ENCODE measurements at regions not wholly inside any gene's neighbourhood (a gene's known extent, or its start where the extent isn't known, plus 50 kb on each side); places are given as distances from the start of the nearest gene placed in this dataset.
"Not testable (repeated sequence)": the region's sequence is repeated elsewhere in the genome, so short reads cannot be mapped to it uniquely, and the experiment has no call there.

- DNase-seq (ENCODE audit: low spot score): no peak
Observed at GRCh38 chr9:92242260-92243136, 51.0 kb downstream of the IARS1 start.

- no peak for DNase-seq (ENCODE audit: low spot score)
Observed at GRCh38 chr9:92236915-92237314, 56.6 kb downstream of the IARS1 start.

- no peak for DNase-seq (ENCODE audit: low spot score)
Observed at GRCh38 chr9:92236465-92236864, 57.0 kb downstream of the IARS1 start.

GRCh38 chr9:92234514-92234913, 59.0 kb downstream of the IARS1 start:
- no peak for DNase-seq (ENCODE audit: low spot score)

GRCh38 chr9:92232190-92232589, 61.3 kb downstream of the IARS1 start:
- no peak for DNase-seq (ENCODE audit: low spot score)

GRCh38 chr9:92228628-92229027, 64.9 kb downstream of the IARS1 start:
- DNase-seq (ENCODE audit: low spot score): no peak

GRCh38 chr9:92224177-92224576, 69.3 kb downstream of the IARS1 start:
- DNase-seq (ENCODE audit: low spot score): no peak

GRCh38 chr9:92223758-92224157, 69.7 kb downstream of the IARS1 start:
- DNase-seq (ENCODE audit: low spot score): no peak

GRCh38 chr9:92208693-92209524, 84.6 kb downstream of the IARS1 start:
- DNase-seq (ENCODE audit: low spot score): no peak

GRCh38 chr9:92206488-92206887, 87.0 kb downstream of the IARS1 start:
- no peak for DNase-seq (ENCODE audit: low spot score)

- DNase-seq (ENCODE audit: low spot score): not testable (repeated sequence)
Observed at GRCh38 chr9:92203887-92204286, 88.7 kb upstream of the SPTLC1 start.

- not testable (repeated sequence) for DNase-seq (ENCODE audit: low spot score)
Observed at GRCh38 chr9:92198237-92198636, 83.0 kb upstream of the SPTLC1 start.

GRCh38 chr9:92196909-92197308, 81.7 kb upstream of the SPTLC1 start:
- peak; percentile 43 for DNase-seq (ENCODE audit: low spot score)

GRCh38 chr9:92196400-92196799, 81.2 kb upstream of the SPTLC1 start:
- DNase-seq (ENCODE audit: low spot score): no peak

GRCh38 chr9:92191801-92192200, 76.6 kb upstream of the SPTLC1 start:
- peak; percentile 39 for DNase-seq (ENCODE audit: low spot score)

- no peak for DNase-seq (ENCODE audit: low spot score)
Observed at GRCh38 chr9:92190536-92190790, 75.2 kb upstream of the SPTLC1 start.

GRCh38 chr9:92189782-92190535, 74.7 kb upstream of the SPTLC1 start:
- DNase-seq (ENCODE audit: low spot score): no peak

GRCh38 chr9:92188969-92189781, 74.0 kb upstream of the SPTLC1 start:
- no peak for DNase-seq (ENCODE audit: low spot score)

GRCh38 chr9:92187989-92188714, 72.9 kb upstream of the SPTLC1 start:
- no peak for DNase-seq (ENCODE audit: low spot score)

- DNase-seq (ENCODE audit: low spot score): no peak
Observed at GRCh38 chr9:92187390-92187789, 72.2 kb upstream of the SPTLC1 start.

- DNase-seq (ENCODE audit: low spot score): no peak
Observed at GRCh38 chr9:92186631-92187030, 71.4 kb upstream of the SPTLC1 start.
